H9 (cell line): ENCODE measurements at regions not wholly inside any gene's neighbourhood (a gene's known extent, or its start where the extent isn't known, plus 50 kb on each side); places are given as distances from the start of the nearest gene placed in this dataset.

Experiments used
- DNase-seq: peaks from one replicate; pipeline ENCODE4 v3.0.0-alpha.2; 2017
- H2AFZ ChIP-seq: one replicate; pipeline ENCODE4 v1.6.1; 2013; ENCODE audit warnings: mild to moderate bottlenecking, low read length, control low read depth, moderate library complexity
- H2AK5ac ChIP-seq: 2 replicates; pipeline ENCODE4 v1.6.1; 2013; ENCODE audit warnings: low read length, control low read depth, mixed read lengths; ENCODE audit not compliant: insufficient read length
- H2BK120ac ChIP-seq: one replicate; pipeline ENCODE4 v1.6.1; 2013; ENCODE audit warnings: low read depth, mild to moderate bottlenecking, low read length, control low read depth, inconsistent platforms; ENCODE audit not compliant: poor library complexity, severe bottlenecking
- H2BK12ac ChIP-seq: 2 replicates; pipeline ENCODE4 v1.6.1; 2013; ENCODE audit warnings: low read length, control low read depth, mixed read lengths, low read depth; ENCODE audit not compliant: insufficient read length
- H2BK15ac ChIP-seq: 2 replicates; pipeline ENCODE4 v1.6.1; 2013; ENCODE audit warnings: low read depth, low read length, control low read depth
- H2BK20ac ChIP-seq: one replicate; pipeline ENCODE4 v1.6.1; 2013; ENCODE audit warnings: low read depth, mild to moderate bottlenecking, low read length, control low read depth, inconsistent platforms; ENCODE audit not compliant: poor library complexity, severe bottlenecking
- H2BK5ac ChIP-seq: 2 replicates; pipeline ENCODE4 v1.6.1; 2013; ENCODE audit warnings: low read length, control low read depth, mixed read lengths; ENCODE audit not compliant: insufficient read length
- H3K14ac ChIP-seq: 2 replicates; pipeline ENCODE4 v1.6.1; 2013; ENCODE audit warnings: low read length, control low read depth; ENCODE audit not compliant: insufficient read depth
- H3K18ac ChIP-seq: 2 replicates; pipeline ENCODE4 v1.6.1; 2013; ENCODE audit warnings: low read depth, mild to moderate bottlenecking, mixed read lengths, low read length, control low read depth; ENCODE audit not compliant: insufficient read length
- H3K23ac ChIP-seq: 2 replicates; pipeline ENCODE4 v1.6.1; 2013; ENCODE audit warnings: low read length, control low read depth, mixed read lengths, low read depth; ENCODE audit not compliant: insufficient read length
- H3K23me2 ChIP-seq: 2 replicates; pipeline ENCODE4 v1.6.1; 2013; ENCODE audit warnings: low read depth, mild to moderate bottlenecking, mixed read lengths, low read length, control low read depth; ENCODE audit not compliant: insufficient read length, poor library complexity, severe bottlenecking
- H3K27ac ChIP-seq: 2 replicates; pipeline ENCODE4 v1.5.1; 2013; ENCODE audit warnings: low read length, control low read depth, mixed read lengths, low read depth; ENCODE audit not compliant: insufficient read length
- H3K27me3 ChIP-seq: 2 replicates; pipeline ENCODE4 v1.6.1; 2013; ENCODE audit warnings: low read length, control low read depth, inconsistent platforms; ENCODE audit not compliant: insufficient read depth
- H3K4ac ChIP-seq: 2 replicates; pipeline ENCODE4 v1.6.1; 2013; ENCODE audit warnings: low read depth, mild to moderate bottlenecking, control low read depth, inconsistent platforms, low read length, moderate library complexity
- H3K4me1 ChIP-seq: 2 replicates; pipeline ENCODE4 v1.6.1; 2013; ENCODE audit warnings: low read length, control low read depth, inconsistent platforms; ENCODE audit not compliant: insufficient read depth
- H3K4me2 ChIP-seq: 2 replicates; pipeline ENCODE4 v1.6.1; 2013; ENCODE audit warnings: low read length, control low read depth, mixed read lengths; ENCODE audit not compliant: insufficient read length, insufficient read depth
- H3K56ac ChIP-seq: 2 replicates; pipeline ENCODE4 v1.6.1; 2013; ENCODE audit warnings: low read depth, mild to moderate bottlenecking, mixed read lengths, low read length, control low read depth; ENCODE audit not compliant: insufficient read length
- H3K79me1 ChIP-seq: 2 replicates; pipeline ENCODE4 v1.6.1; 2013; ENCODE audit warnings: low read depth, mild to moderate bottlenecking, moderate library complexity, low read length, control low read depth, inconsistent platforms; ENCODE audit not compliant: insufficient read depth, poor library complexity, severe bottlenecking
- H3K79me2 ChIP-seq: 2 replicates; pipeline ENCODE4 v1.6.1; 2013; ENCODE audit warnings: low read length, control low read depth, inconsistent platforms; ENCODE audit not compliant: insufficient read depth
- H3K9ac ChIP-seq: 2 replicates; pipeline ENCODE4 v1.6.1; 2013; ENCODE audit warnings: low read length, control low read depth, mixed read lengths; ENCODE audit not compliant: insufficient read length; ENCODE audit errors: extremely low read depth
- H3K9me3 ChIP-seq: one replicate; pipeline ENCODE4 v1.6.1; 2013; ENCODE audit warnings: low read depth, low read length, inconsistent platforms; ENCODE audit not compliant: control insufficient read depth
- H3T11ph ChIP-seq: one replicate; pipeline ENCODE4 v1.6.1; 2013; ENCODE audit warnings: mild to moderate bottlenecking, low read length, control low read depth, inconsistent platforms
- H4K20me1 ChIP-seq: one replicate; pipeline ENCODE4 v1.6.1; 2013; ENCODE audit not compliant: control insufficient read depth, insufficient read length, insufficient read depth
- H4K5ac ChIP-seq: 2 replicates; pipeline ENCODE4 v1.6.1; 2013; ENCODE audit warnings: low read depth, mild to moderate bottlenecking, mixed read lengths, low read length, control low read depth; ENCODE audit not compliant: insufficient read length
- H4K8ac ChIP-seq: replicated peaks from 2 replicates; pipeline ENCODE4 v1.6.1; 2013; ENCODE audit warnings: low read length, control low read depth, mixed read lengths, low read depth; ENCODE audit not compliant: insufficient read length
- H4K91ac ChIP-seq: 2 replicates; pipeline ENCODE4 v1.6.1; 2013; ENCODE audit warnings: low read depth, mild to moderate bottlenecking, moderate library complexity, mixed read lengths, low read length, control low read depth; ENCODE audit not compliant: insufficient read length
- H3K27ac Mint-ChIP-seq, 3 experiments: 2 replicates in 2 of 3; 3 replicates in 1 of 3; pipeline ENCODE4 v1.8.0; 2020 to 2021; ENCODE audit warnings: mixed read lengths in 3 of 3, mild to moderate bottlenecking in 1 of 3, moderate library complexity in 1 of 3
- H3K27me3 Mint-ChIP-seq: 2 replicates; pipeline ENCODE4 v1.8.0; 2021; ENCODE audit warnings: low read depth, mild to moderate bottlenecking, moderate library complexity, mixed read lengths
- H3K36me3 Mint-ChIP-seq, 3 experiments: 2 replicates in 2 of 3; 3 replicates in 1 of 3; pipeline ENCODE4 v1.8.0; 2020 to 2021; ENCODE audit warnings: low read depth in 3 of 3, mixed read lengths in 3 of 3; ENCODE audit not compliant: insufficient read depth in 1 of 3
- H3K4me1 Mint-ChIP-seq, 2 experiments: 2 replicates each; pipeline ENCODE4 v1.8.0; 2020; ENCODE audit warnings: mixed read lengths in 2 of 2
- H3K4me3 Mint-ChIP-seq, 2 experiments: 2 replicates in 1 of 2; 3 replicates in 1 of 2; pipeline ENCODE4 v1.8.0; 2020 to 2021; ENCODE audit warnings: mild to moderate bottlenecking in 2 of 2, mixed read lengths in 2 of 2, moderate library complexity in 1 of 2
- H3K9me3 Mint-ChIP-seq, 2 experiments: 2 replicates in 1 of 2; 3 replicates in 1 of 2; pipeline ENCODE4 v1.8.0; 2020; ENCODE audit warnings: mild to moderate bottlenecking in 2 of 2, mixed read lengths in 2 of 2, moderate library complexity in 1 of 2
- WGBS: extraction: QIAGEN DNeasy Blood & Tissue Kit; methylation state at CpG from one replicate; pipeline ENCODE4 v1.1.7; 2013; ENCODE audit warnings: missing lambda C conversion rate, low lambda C conversion rate, mixed read lengths; ENCODE audit not compliant: insufficient read length; ENCODE audit errors: extremely low coverage; 5-methylcytosine and 5-hydroxymethylcytosine counted together
- TF ChIP-seq, protein P1 (sequence below): fragments of 200-600 bp; sonication (generic); conservative IDR thresholded peaks from 3 replicates; pipeline ENCODE4 v1.8.0; 2021; ENCODE audit warnings: antibody characterized with exemption, mild to moderate bottlenecking

DNA sequence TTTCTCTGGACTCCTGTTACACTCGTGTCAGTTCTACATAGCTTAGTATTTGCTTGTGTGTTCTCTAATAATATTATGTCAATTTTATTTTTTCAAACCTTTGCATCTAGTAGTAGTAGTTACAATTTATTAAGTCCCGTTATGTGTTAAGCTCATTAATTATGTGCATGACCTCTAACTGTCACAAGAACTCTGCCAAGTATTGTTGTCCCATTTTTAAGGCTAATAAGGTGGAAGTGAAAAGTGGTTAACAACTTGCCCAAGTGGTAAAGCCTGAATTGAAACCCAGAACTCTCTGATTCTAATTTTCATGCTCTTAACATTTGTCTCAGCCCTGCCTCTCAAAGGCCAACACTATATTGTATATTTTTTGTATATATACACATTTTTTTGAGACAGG lies 221.6 kb downstream of the DMRT2 start:
- Histone ChIP-seq H3K4me1 (peaks cover 4% of the 10 kb centered on the region; the same call in 1 of the 2 replicates), H3K9ac (no peak overlapping the region), H3K79me1 (no peaks in the 10 kb centered on the region), H2AK5ac (no peak overlapping the region), H4K91ac (no peak overlapping the region), H3K23me2 (no peaks in the 10 kb centered on the region), H3K56ac (no peak overlapping the region), H2BK12ac (no peak overlapping the region), H3K4me2 (no peak overlapping the region), H4K5ac (no peak overlapping the region), H3K14ac (no peak overlapping the region), H3K79me2 (no peaks in the 10 kb centered on the region), H2BK120ac (no peak overlapping the region), H3K9me3 (peaks cover 12% of the 10 kb centered on the region), H3K18ac (no peak overlapping the region), H4K8ac (no peak overlapping the region), H4K20me1 (no peaks in the 10 kb centered on the region), H3K27ac (no peak overlapping the region), H2BK5ac (no peak overlapping the region), H2BK20ac (no peak overlapping the region), H3T11ph (no peak overlapping the region), H3K27me3 (no peaks in the 10 kb centered on the region), H3K23ac (no peak overlapping the region), H3K4ac (no peak overlapping the region), H2BK15ac (no peak overlapping the region), H2AFZ (no peak overlapping the region)
- Mint-ChIP-seq H3K9me3 (peaks cover 2 to 25% of the 10 kb centered on the region in 2 experiments; a peak in 2 of 5 replicates), H3K27ac (0 out of 7 replicates have a peak overlapping the region, but pooled peaks of 1 of the 3 experiments have one; percentile 4), H3K27me3 (peaks cover 2% of the 10 kb centered on the region), H3K36me3 (no peaks in the 10 kb centered on the region; a peak in 1 of 7 replicates), H3K4me1 (peaks cover 3 to 10% of the 10 kb centered on the region in 2 experiments; a peak in 3 of 4 replicates), H3K4me3 (no peak overlapping the region)
- no peak for DNase-seq
- WGBS = no CpG with 5 or more reads among the region's 2 CpGs
- TF ChIP-seq, protein P1, sequence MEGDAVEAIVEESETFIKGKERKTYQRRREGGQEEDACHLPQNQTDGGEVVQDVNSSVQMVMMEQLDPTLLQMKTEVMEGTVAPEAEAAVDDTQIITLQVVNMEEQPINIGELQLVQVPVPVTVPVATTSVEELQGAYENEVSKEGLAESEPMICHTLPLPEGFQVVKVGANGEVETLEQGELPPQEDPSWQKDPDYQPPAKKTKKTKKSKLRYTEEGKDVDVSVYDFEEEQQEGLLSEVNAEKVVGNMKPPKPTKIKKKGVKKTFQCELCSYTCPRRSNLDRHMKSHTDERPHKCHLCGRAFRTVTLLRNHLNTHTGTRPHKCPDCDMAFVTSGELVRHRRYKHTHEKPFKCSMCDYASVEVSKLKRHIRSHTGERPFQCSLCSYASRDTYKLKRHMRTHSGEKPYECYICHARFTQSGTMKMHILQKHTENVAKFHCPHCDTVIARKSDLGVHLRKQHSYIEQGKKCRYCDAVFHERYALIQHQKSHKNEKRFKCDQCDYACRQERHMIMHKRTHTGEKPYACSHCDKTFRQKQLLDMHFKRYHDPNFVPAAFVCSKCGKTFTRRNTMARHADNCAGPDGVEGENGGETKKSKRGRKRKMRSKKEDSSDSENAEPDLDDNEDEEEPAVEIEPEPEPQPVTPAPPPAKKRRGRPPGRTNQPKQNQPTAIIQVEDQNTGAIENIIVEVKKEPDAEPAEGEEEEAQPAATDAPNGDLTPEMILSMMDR = no peak
